Activated CD8-positive, alpha-beta memory T cell treated with anti-CD3 and anti-CD28 coated beads for 36 hours (primary cell): ENCODE measurements at regions not wholly inside any gene's neighbourhood (a gene's known extent, or its start where the extent isn't known, plus 50 kb on each side); places are given as distances from the start of the nearest gene placed in this dataset.
"Not testable (repeated sequence)": the region's sequence is repeated elsewhere in the genome, so short reads cannot be mapped to it uniquely, and the experiment has no call there.

Source experiments
- CTCF ChIA-PET: fragments of 350-600 bp; sonication (Branson Sonifier 250); formaldehyde crosslinking; loops from one replicate; lab custom pipeline; 2021; ENCODE audit warnings: antibody characterized with exemption; lab: Charles Lee
- POLR2A ChIA-PET: fragments of 350-600 bp; sonication (Branson Sonifier 250); formaldehyde crosslinking; loops from one replicate; lab custom pipeline; 2021; ENCODE audit warnings: antibody characterized with exemption; lab: Charles Lee

- ChIA-PET POLR2A (no interaction called here), CTCF (no interaction called here)
These were observed 186.8 kb upstream of the FBXO11 start for GRCh38 chr2:48092846-48093803.

GRCh38 chr2:48096765-48097164, 190.5 kb upstream of the FBXO11 start:
- POLR2A ChIA-PET, CTCF ChIA-PET: not testable (repeated sequence)

DNA sequence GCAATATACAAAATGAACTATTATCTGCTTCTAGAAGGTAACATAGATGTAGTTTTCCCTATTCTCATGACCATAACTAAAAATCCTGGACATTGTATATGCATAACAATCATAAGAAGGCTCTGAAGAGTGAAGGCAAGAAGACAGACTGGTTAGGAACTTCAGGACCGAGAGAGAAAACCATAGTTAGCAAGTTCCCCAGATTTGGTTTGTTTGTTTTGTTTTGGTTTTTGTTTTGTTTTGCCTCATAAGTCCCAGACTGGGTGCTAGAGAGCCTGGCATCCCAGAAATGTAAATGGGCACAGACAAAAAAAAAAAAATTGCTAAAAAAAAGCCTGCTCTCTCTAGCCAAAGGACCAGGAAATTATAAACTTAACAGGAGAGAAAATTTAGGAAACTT, 192.2 kb upstream of the FBXO11 start:
- CTCF ChIA-PET: no interaction called here

DNA sequence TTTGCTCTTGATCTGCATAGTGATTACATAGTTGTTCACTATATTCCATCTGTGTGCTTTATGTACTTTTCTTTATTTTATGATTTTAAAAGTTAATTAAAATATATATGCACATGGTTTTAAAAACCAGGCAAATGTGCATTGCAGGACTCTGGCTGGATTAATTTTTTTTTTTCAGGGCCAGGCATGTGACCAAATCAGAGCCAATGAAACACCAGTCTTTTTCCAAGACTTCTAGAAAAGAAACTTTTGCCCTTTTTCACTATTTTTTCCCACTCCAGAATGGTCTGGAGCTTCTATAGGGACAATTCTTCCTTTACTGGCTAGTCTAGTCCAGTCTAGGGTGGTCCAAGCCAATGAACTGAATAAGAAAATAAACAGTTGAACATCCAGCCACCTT, 198.1 kb upstream of the FBXO11 start:
- CTCF ChIA-PET: interaction anchor here (0.9 kb wide), 1 partner anchor 251 kb away, joined by 3 read pairs; no protein-coding TSS in a partner anchor
- POLR2A ChIA-PET: no interaction called here

More for the DNA sequence above, 192.2 kb upstream of the FBXO11 start:
- POLR2A ChIA-PET: no interaction called here

DNA sequence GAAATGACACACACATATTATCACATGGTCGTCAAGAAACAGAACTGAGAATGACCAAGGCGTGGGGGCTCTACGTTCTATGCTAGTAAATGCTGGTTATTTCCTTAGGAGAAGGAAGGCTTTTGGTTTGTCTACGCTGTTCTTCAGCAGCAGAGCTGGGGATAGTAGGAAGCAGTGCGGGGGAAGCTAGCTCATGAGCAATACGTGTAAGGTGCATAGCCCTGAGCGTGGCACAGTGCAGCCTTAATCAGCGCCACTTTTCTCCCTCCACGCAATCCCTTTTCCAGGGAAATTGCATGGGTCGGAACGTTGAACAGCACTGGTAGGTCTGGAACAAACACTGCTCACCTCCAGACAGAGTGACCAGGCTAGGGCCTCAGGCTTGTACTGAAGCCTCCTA, 199.6 kb upstream of the FBXO11 start:
- ChIA-PET POLR2A (no interaction called here), CTCF (interaction anchor here (0.7 to 1.6 kb wide), 3 partner anchors 16 to 272 kb away, joined by 3 to 4 read pairs (median 3); no protein-coding TSS in a partner anchor)

GRCh38 chr2:48107326-48107925, 201.1 kb upstream of the FBXO11 start:
- POLR2A ChIA-PET: no interaction called here

GRCh38 chr2:48108455-48108854, 202.2 kb upstream of the FBXO11 start:
- CTCF ChIA-PET: no interaction called here
- POLR2A ChIA-PET: no interaction called here

More at GRCh38 chr2:48107326-48107925, 201.1 kb upstream of the FBXO11 start:
- CTCF ChIA-PET: interaction anchor here (1.0 to 1.5 kb wide), 5 partner anchors 12 to 315 kb away, joined by 3 to 9 read pairs (median 3); no protein-coding TSS in a partner anchor

GRCh38 chr2:48109491-48110204, 203.3 kb upstream of the FBXO11 start:
- ChIA-PET POLR2A (no interaction called here), CTCF (interaction anchor here (0.6 kb wide), 2 partner anchors 212 to 220 kb away, joined by 3 read pairs; no protein-coding TSS in a partner anchor)

- POLR2A ChIA-PET: no interaction called here
- CTCF ChIA-PET: no interaction called here
These were observed 204.0 kb upstream of the FOXN2 start for GRCh38 chr2:48110492-48110891.

DNA sequence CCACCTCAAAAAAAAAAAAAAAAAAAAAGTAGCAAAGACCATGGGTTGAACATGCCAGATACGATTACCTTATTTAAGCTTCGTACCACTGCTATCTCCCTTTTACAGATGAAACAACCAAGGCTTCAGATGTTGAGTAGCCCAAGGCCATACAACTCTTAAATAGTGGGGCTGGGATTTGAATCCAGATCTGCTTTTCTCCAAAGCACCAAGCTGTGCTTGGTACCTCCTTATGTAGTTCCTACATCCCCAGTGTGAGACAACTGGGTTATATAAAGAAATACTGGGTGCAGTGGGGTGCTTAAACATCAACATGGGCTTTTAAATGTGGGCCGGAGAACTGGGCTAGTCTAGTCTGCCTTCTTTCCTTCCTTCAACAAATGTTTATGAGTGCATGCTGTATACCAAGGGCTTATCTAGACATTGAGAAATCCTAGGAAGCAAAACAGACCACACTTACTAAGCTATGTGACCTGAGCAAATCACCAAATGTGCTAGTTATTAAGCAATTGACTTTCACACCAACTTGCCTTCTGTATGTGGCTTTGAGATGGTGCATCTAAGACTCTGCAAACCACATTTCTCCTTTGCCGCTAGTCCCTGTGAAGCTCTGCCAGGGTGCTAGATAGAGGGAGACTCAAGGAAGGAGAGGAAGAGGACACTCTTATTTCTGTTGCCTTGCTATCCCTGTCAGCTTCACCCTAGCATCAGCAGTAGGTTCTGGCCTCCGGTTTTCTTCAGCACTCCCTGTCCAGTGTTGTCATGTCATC, 201.4 kb upstream of the FOXN2 start:
- ChIA-PET CTCF (interaction anchor here (0.6 to 1.2 kb wide), 2 partner anchors 291 to 308 kb away, joined by 3 to 4 read pairs; no protein-coding TSS in a partner anchor), POLR2A (no interaction called here)

- ChIA-PET POLR2A (no interaction called here), CTCF (interaction anchor here (1.2 kb wide), 1 partner anchor 308 kb away, joined by 4 read pairs; no protein-coding TSS in a partner anchor)
These were observed 200.7 kb upstream of the FOXN2 start for GRCh38 chr2:48113767-48114166.

GRCh38 chr2:48114256-48114655, 200.2 kb upstream of the FOXN2 start:
- POLR2A ChIA-PET: no interaction called here
- CTCF ChIA-PET: interaction anchor here (1.2 kb wide), 1 partner anchor 307 kb away, joined by 4 read pairs; no protein-coding TSS in a partner anchor

DNA sequence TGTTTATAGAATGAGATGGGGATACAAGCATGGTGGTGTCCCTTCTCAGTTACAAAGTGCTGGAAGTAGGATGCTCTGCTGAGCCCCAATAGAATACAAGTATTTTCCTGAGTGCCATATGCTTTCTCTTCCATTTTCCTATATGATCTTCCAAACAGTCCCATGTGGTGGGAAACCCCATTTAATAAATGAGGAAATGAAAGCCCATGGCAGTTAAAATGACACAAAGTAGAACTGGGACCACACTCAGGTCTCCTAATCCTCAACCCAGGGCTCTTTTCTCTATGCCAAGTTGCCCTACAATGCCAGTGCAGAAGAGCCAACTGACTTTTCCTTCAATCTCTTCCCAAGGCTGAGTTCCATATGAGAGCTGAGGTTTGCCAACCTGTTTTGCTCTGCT, 198.0 kb upstream of the FOXN2 start:
- ChIA-PET CTCF (no interaction called here), POLR2A (no interaction called here)

DNA sequence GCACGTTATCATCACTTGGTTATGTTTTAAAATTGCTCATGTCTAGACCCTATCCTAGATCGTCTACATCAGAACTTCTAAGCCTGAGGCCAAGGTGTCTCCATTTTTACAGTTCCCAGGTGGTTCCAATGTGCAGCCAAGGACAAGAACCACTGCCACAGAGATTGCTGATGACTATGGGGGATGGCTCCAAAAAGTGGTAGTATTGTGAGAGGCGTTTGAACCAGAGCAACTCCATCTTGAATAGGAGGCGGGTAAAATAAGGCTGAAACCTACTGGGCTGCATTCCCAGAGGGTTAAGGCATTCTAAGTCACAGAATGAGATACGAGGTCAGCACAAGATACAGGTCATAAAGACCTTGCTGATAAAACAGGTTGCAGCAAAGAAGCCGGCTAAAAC, 195.6 kb upstream of the FOXN2 start:
- ChIA-PET CTCF (no interaction called here), POLR2A (no interaction called here)

- POLR2A ChIA-PET: no interaction called here
- CTCF ChIA-PET: no interaction called here
These were observed 194.4 kb upstream of the FOXN2 start for GRCh38 chr2:48120112-48120511.

- POLR2A ChIA-PET: no interaction called here
These were observed 193.7 kb upstream of the FOXN2 start for GRCh38 chr2:48120759-48121242.

DNA sequence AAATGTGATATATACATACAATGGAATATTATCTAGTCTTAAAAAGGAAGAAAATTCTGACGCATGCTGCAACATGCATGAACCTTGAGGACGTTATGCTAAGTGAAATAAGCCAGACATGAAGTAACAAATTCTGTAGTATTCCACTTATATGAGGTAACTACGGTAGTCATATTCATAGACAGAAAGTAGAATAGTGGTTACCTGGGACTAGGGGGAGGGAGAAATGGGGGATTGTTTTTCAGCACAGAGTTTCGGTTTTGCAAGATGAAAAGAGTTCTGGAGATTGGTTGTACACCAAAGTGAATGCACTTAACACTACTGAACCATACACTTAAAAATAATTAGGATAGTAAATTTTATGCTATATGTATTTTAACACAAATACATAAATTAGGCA, 192.3 kb upstream of the FOXN2 start:
- ChIA-PET POLR2A (no interaction called here), CTCF (no interaction called here)

More at GRCh38 chr2:48120759-48121242, 193.7 kb upstream of the FOXN2 start:
- CTCF ChIA-PET: no interaction called here

DNA sequence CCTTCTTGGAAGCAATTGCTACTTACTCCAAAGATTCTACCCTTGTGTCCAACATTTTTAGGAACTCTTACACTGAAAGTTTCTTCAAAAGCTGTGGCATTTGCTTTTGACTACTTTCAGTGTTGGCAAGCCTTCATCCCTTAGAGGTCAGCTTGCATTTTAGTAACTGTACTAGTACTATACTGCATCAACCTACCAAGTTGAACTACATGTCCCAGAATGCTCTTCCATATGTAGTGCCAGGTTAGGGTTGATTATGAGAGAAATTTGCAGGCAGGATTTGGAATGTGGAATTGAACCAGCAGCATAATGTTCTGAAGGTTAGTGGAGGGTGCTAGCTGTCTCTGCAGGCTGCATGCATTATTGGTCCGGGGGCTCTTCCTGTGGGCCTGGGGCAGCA, 189.9 kb upstream of the FOXN2 start:
- ChIA-PET CTCF (no interaction called here), POLR2A (no interaction called here)

DNA sequence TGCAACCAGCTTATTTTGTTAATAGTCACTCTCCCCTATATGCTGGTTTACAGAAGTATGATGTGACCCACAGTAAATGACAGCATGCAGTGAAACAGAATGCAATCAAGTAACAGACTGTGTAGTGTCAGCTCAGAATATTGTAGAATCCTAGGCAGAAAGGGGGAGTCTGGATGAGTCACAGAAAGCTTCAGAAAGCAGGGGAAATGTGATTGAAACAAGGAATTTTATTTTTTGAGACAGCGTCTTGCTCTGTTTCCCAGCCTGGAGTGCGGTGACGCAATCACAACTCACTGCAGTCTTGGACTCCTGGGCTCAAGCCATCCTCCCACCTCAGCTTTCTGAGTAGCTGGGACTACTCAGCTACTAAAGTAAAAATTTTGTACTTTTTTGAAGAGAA, 188.3 kb upstream of the FOXN2 start:
- POLR2A ChIA-PET: interaction anchor here (0.6 kb wide), 1 partner anchor 50 kb away, joined by 4 read pairs; no protein-coding TSS in a partner anchor
- CTCF ChIA-PET: no interaction called here
